Adipocyte (in vitro differentiated cells): ENCODE measurements at regions not wholly inside any gene's neighbourhood (a gene's known extent, or its start where the extent isn't known, plus 50 kb on each side); places are given as distances from the start of the nearest gene placed in this dataset.
"Not testable (repeated sequence)": the region's sequence is repeated elsewhere in the genome, so short reads cannot be mapped to it uniquely, and the experiment has no call there.

Source experiments
- DNase-seq: peaks from one replicate; pipeline ENCODE4 v3.0.0-alpha.2; 2015; ENCODE audit warnings: low read depth
- H3K27me3 ChIP-seq: replicated peaks from 2 replicates; pipeline ENCODE4 v1.7.0; 2013; ENCODE audit warnings: mild to moderate bottlenecking, low read length, moderate library complexity; ENCODE audit not compliant: control insufficient read depth, insufficient read depth
- H3K36me3 ChIP-seq: 2 replicates; pipeline ENCODE4 v1.7.0; 2013; ENCODE audit warnings: low read length, mild to moderate bottlenecking, moderate library complexity; ENCODE audit not compliant: control insufficient read depth, insufficient read depth, severe bottlenecking
- H3K4me1 ChIP-seq: 2 replicates; pipeline ENCODE4 v1.7.0; 2013; ENCODE audit warnings: mild to moderate bottlenecking, low read length, moderate library complexity; ENCODE audit not compliant: control insufficient read depth, insufficient read depth
- H3K4me3 ChIP-seq: 2 replicates; pipeline ENCODE4 v1.7.0; 2013; ENCODE audit warnings: mild to moderate bottlenecking, low read length, moderate library complexity
- H3K9ac ChIP-seq: 2 replicates; pipeline ENCODE4 v1.7.0; 2013; ENCODE audit warnings: mild to moderate bottlenecking, low read length, moderate library complexity
- H3K9me3 ChIP-seq: 2 replicates; pipeline ENCODE4 v1.7.0; 2013; ENCODE audit warnings: mild to moderate bottlenecking, low read length, moderate library complexity; ENCODE audit not compliant: control insufficient read depth

GRCh38 chr12:67477681-67478265 is 170.8 kb upstream of the DYRK2 start:
- no peaks in the 10 kb centered on the region for H3K36me3 ChIP-seq
- H3K27me3 ChIP-seq, result no peaks in the 10 kb centered on the region
- H3K9me3 ChIP-seq, result no peaks in the 10 kb centered on the region
- DNase-seq, result no peak
- H3K9ac ChIP-seq, result no peak overlapping the region
- H3K4me3 ChIP-seq, result no peak overlapping the region
- H3K4me1 ChIP-seq, result peaks cover 11% of the 10 kb centered on the region

GRCh38 chr12:67482751-67483661 is 165.5 kb upstream of the DYRK2 start:
- no peaks in the 10 kb centered on the region for H3K36me3 ChIP-seq
- H3K27me3 ChIP-seq, result peaks cover 6% of the 10 kb centered on the region
- H3K9me3 ChIP-seq, result peaks cover 10% of the 10 kb centered on the region
- DNase-seq, result peak; percentile 43
- H3K9ac ChIP-seq, result no peak overlapping the region
- H3K4me1 ChIP-seq, result no peaks in the 10 kb centered on the region
- H3K4me3 ChIP-seq, result no peak overlapping the region

DNA sequence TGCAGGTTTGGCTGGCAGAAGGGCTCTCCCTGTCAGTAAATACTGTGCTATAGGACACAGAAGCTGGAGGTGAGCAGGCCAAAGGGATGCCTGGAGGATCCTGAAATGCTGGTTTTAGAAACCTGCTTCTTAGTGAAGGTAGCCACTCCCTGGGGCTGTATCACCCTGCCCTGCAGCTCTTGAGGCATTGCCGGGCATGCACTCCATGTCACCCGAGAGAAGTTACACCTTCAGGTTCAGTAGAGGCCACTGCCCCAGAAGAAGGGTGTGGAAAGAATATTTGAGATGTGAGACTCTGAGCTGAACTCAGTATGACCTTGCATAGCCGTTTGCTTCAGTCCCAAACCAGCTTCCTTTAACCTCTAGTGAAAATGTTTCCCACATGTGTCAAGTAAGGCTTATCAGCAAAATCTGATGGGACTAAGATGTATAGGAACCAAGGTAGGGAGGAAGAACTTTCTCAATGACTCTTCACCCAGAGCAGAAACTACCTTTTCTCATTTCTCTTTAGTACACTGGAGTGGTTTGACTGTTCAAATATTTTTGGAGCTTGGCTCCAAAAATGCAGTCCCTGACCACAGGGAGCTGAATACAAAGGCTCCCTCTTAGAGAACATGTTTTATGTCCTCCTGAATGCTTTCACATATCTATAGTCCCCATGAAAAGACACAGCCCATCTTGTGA is 164.5 kb upstream of the DYRK2 start:
- H3K36me3 ChIP-seq, result no peaks in the 10 kb centered on the region
- peak; percentile 3 for DNase-seq
- H3K9me3 ChIP-seq, result peaks cover 15% of the 10 kb centered on the region
- H3K4me1 ChIP-seq, result no peaks in the 10 kb centered on the region
- H3K9ac ChIP-seq, result no peak overlapping the region
- H3K27me3 ChIP-seq, result peaks cover 6% of the 10 kb centered on the region
- no peak overlapping the region for H3K4me3 ChIP-seq

DNA sequence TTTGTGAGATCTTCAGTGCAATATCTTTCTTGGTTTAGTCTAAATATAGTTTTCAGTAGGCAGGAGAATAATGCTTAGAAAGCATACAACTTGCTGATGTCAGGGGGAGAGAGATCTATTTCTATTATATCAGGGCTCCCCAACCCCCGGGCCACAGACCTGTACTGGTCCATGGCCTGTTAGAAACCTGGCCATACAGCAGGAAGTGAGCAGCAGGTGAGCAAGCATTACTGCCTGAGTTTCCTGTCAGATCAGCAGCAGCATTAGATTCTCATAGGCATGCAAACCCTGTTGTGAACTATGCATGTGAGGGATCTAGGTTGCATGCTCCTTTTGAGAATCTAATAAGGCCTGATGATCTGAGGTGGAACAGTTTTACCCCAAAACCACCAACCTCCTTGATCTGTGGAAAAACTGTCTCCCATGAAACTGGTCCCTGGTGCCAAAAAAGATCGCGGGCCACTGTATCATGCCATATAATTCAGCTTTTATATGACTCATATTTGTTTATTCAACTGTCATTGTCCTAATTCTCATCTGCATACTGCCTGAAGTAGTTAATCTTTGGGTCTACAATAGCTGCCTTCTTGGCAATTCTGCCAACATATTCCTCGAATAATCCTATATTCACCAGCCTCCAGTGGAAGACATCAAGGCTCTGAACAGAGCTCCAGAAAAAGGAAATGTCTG is 163.6 kb upstream of the DYRK2 start:
- Histone ChIP-seq H3K27me3 (peaks cover 6% of the 10 kb centered on the region), H3K9ac (no peak overlapping the region), H3K4me1 (no peaks in the 10 kb centered on the region), H3K9me3 (peaks cover 21% of the 10 kb centered on the region), H3K4me3 (no peak overlapping the region), H3K36me3 (no peaks in the 10 kb centered on the region)
- DNase-seq, result no peak

DNA sequence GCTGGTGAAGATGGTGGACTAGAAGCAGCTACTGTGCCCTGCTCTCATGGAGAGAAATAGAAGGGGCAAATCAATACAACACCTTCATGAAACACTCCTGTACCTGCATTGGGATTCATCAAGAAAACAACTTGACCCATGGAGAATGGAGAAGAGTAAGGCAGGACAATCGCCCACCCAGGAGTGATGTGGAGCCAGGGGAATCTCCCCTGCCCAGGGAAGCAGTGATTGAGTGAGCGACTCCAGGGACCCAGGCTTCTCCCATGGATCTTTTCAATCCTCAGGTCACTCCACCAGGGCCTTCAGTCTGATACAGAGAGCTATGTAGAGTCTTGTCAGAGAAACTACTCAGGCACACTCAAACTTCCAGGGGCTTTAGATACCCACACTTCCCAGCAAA is 161.9 kb upstream of the DYRK2 start:
- Histone ChIP-seq H3K27me3 (peaks cover 6% of the 10 kb centered on the region), H3K4me1 (no peaks in the 10 kb centered on the region), H3K9ac (no peak overlapping the region), H3K9me3 (peaks cover 28% of the 10 kb centered on the region), H3K36me3 (no peaks in the 10 kb centered on the region), H3K4me3 (no peak overlapping the region)
- no peak for DNase-seq

DNA sequence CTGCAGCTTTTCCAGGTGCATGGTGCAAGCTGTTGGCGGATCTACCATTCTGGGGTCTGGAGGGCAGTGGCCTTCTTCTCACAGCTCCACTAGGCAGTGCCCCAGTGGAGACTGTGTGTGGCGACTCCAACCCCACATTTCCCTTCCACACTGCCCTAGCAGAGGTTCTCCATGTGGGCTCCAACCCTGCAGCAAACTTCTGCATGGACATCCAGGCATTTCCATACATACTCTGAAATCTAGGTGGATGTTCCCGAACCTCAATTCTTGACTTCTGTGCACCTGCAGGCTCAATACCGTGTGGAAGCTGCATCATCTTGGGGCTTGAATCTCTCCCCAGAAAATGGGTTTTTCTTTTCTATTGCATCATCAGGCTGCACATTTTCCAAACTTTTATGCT is 160.2 kb upstream of the DYRK2 start:
- H3K4me3 ChIP-seq, H3K4me1 ChIP-seq, H3K9ac ChIP-seq, DNase-seq, H3K27me3 ChIP-seq, H3K36me3 ChIP-seq: not testable (repeated sequence)
- peaks cover 37% of the 10 kb centered on the region for H3K9me3 ChIP-seq

DNA sequence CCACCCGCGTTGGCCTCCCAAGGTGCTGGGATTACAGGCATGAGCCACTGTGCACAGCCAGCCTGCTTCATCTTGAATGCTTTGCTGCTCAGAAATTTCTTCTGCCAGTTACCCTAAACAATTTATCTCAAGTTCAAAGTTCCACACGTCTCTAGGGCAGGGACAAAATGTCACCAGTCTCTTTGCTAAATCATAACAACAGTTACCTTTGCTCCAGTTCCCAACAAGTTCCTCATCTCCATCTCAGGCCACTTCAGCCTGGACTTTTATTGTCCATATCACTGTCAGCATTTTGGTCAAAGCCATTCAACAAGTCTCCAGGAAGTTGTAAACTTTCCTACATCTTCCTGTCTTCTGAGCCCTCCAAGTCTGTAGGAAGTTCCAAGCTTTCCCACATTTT is 159.5 kb upstream of the DYRK2 start:
- Histone ChIP-seq H3K36me3 (no peaks in the 10 kb centered on the region), H3K27me3 (peaks cover 6% of the 10 kb centered on the region), H3K9me3 (peaks cover 37% of the 10 kb centered on the region), H3K4me1 (no peaks in the 10 kb centered on the region), H3K4me3 (no peak overlapping the region), H3K9ac (no peak overlapping the region)
- DNase-seq, result no peak

DNA sequence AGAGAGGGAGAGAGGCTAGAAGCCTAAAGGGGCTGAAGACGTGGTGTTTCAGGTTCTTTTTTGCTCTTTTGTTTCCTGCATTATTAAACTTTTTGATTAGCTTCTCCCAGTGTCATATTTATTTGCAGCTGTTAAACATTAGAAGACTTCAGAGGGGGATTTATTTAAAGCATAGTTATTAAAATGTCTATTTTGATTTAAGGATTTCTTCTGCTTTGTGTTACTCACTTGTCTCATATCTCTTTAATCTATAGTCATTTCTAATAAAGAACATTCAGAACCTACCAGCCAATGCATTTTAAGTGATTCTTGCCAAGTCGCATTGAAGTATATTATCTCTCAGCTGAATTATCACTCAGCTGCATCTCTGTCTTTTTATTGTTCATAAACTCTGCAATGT is 152.0 kb upstream of the DYRK2 start:
- Histone ChIP-seq H3K4me3 (no peak overlapping the region), H3K9me3 (peaks cover 10% of the 10 kb centered on the region), H3K9ac (no peak overlapping the region), H3K36me3 (no peaks in the 10 kb centered on the region), H3K4me1 (no peaks in the 10 kb centered on the region), H3K27me3 (peaks cover 10% of the 10 kb centered on the region)
- no peak for DNase-seq

DNA sequence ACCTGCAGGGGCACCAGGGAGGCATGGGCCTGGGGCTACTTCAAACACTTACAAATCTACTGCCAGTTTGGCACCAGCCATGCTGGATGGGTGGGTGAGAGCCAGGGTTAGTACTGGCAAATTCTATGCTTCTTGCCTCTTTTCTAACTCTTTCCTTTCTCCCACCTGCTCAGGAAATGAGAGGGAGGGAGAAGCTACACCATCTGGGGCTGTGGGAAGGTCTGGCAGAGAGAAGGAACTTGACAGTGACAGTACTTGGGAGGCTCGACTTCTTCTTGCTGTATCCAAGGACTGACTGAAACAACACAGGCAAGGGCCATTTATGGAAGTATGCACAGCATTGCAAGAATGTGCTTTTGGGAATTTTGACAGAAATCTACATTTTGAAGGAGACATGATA is 149.6 kb upstream of the DYRK2 start:
- Histone ChIP-seq H3K9ac (no peak overlapping the region), H3K27me3 (peaks cover 10% of the 10 kb centered on the region), H3K9me3 (no peaks in the 10 kb centered on the region), H3K36me3 (no peaks in the 10 kb centered on the region), H3K4me3 (no peak overlapping the region), H3K4me1 (no peaks in the 10 kb centered on the region)
- peak; percentile 22 for DNase-seq

DNA sequence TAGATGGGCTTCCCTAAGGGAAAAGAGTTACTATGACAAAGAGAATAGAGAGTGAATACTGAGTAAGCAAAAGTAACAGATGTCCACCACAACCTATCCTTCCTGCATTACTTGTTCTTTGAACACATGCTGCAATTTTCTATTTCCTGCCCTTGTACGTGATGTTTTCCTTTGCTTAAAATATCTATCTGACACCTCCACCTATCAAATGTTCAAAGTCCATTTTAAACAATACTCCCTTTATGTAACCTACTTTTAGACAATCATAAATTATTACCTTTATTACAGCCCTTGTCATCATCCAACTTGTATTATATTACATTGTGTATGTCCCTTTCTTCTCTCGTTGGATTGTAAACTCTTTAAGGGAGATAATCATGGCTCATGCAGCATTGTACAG is 147.2 kb upstream of the DYRK2 start:
- no peak for DNase-seq

DNA sequence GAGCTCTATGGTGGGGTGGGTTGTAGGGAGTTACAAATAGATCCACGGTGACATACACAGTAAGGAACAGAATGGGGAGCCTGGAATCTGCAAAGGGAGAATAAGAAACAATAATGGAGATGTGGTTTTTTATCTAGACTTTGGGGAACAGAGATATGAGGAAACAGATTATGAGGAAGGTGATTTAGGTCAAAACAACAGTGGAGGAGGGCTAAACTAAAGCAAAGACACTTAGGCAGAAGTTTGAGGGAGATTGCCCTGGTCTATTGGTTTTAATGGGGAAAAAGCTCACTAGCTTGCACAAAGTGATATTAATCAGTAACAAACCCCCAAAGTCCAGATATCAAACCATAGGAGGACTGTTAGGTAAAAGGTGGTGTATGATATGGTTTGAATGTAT is 144.5 kb upstream of the DYRK2 start:
- Histone ChIP-seq H3K9me3 (no peaks in the 10 kb centered on the region), H3K9ac (no peak overlapping the region), H3K27me3 (no peaks in the 10 kb centered on the region), H3K36me3 (no peaks in the 10 kb centered on the region), H3K4me1 (no peaks in the 10 kb centered on the region), H3K4me3 (no peak overlapping the region)
- DNase-seq, result no peak

More for the DNA sequence above, 147.2 kb upstream of the DYRK2 start:
- H3K4me1 ChIP-seq, result no peaks in the 10 kb centered on the region
- H3K9ac ChIP-seq, result no peak overlapping the region
- peaks cover 10% of the 10 kb centered on the region for H3K27me3 ChIP-seq
- no peaks in the 10 kb centered on the region for H3K36me3 ChIP-seq
- no peaks in the 10 kb centered on the region for H3K9me3 ChIP-seq
- H3K4me3 ChIP-seq, result no peak overlapping the region
